Stomach smooth muscle (tissue), 2 donors: ENCODE measurements at regions not wholly inside any gene's neighbourhood (a gene's known extent, or its start where the extent isn't known, plus 50 kb on each side); places are given as distances from the start of the nearest gene placed in this dataset.

Experiments used
- H3K27ac ChIP-seq: one replicate; pipeline ENCODE4 v1.7.0; 2013; ENCODE audit warnings: mild to moderate bottlenecking, low read length, inconsistent platforms
- H3K27me3 ChIP-seq, 2 donors: one replicate each; pipeline ENCODE4 v1.7.0; 2013; ENCODE audit warnings: low read length in 2 of 2; ENCODE audit not compliant: insufficient read depth in 2 of 2, control insufficient read depth in 1 of 2
- H3K36me3 ChIP-seq, 2 donors: one replicate each; pipeline ENCODE4 v1.7.0; 2013; ENCODE audit warnings: low read length in 2 of 2; ENCODE audit not compliant: control insufficient read depth in 2 of 2, insufficient read depth in 2 of 2
- H3K4me1 ChIP-seq: one replicate; pipeline ENCODE4 v1.7.0; 2013; ENCODE audit warnings: low read length; ENCODE audit not compliant: control insufficient read depth, insufficient read depth
- H3K4me3 ChIP-seq, 2 donors: one replicate each; pipeline ENCODE4 v1.7.0; 2013; ENCODE audit warnings: low read length in 2 of 2
- H3K9ac ChIP-seq, 2 donors: one replicate each; pipeline ENCODE4 v1.7.0; 2013; ENCODE audit warnings: low read length in 2 of 2, mild to moderate bottlenecking in 1 of 2
- H3K9me3 ChIP-seq, 2 donors: one replicate each; pipeline ENCODE4 v1.7.0; 2013; ENCODE audit warnings: low read length in 2 of 2; ENCODE audit not compliant: control insufficient read depth in 2 of 2
- donor health status: healthy.
- donor health status: Pancreatic carcinoma.

DNA sequence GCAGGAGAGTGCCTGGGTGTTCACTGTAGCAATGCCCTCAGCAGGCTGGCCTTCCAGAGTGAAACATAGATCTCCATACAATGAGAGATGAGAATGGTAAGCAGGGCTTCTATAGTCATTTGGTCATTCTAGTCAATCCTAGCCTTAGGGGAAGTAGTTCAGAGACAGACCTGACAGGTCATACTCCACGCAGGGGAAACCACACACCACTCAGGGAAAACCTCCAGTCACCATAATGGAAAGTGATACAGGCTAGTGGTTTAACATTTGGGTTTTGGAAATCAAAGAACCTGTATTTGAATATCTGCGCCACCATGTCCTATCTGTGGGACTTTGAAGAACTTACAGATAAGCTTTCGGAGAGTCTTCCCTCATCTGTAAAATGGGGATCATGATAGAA is 425.7 kb upstream of the PPP2R3A start:
- Histone ChIP-seq H3K27ac (no peak overlapping the region), H3K9me3 (peaks cover 0 to 2% of the 10 kb centered on the region in 2 donors), H3K36me3 (no peaks in the 10 kb centered on the region), H3K4me3 (no peak overlapping the region), H3K9ac (no peak overlapping the region), H3K27me3 (no peaks in the 10 kb centered on the region), H3K4me1 (no peaks in the 10 kb centered on the region)

DNA sequence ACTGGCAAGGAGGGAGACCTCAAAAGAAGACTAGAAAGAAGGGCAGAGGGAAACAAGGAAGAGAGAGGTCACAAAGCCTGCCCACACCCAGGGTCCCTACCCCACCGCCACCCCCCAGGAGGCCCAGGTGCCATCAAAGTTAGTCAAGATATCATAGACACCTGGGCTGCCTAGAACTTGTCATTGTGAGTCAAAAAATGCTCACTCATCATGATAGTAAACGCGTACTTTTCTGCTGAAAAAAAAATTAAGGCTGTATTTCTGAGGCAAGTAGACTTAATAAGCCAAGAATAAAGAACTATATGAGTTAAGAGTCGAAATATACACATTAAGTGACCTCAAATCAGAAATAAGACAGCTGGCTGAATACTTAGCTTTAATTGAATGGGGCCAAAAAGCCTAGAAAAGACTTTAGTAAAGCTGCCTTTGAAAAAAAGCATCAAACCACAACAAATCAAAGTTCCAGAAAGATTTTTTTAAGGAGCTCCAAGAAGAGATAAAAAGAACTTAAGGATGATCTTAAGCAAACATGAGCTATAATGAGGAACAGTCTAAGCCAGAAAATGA is 415.5 kb upstream of the PPP2R3A start:
- Histone ChIP-seq H3K27ac (no peak overlapping the region), H3K36me3 (no peaks in the 10 kb centered on the region), H3K4me1 (no peaks in the 10 kb centered on the region), H3K9me3 (no peaks in the 10 kb centered on the region), H3K4me3 (no peak overlapping the region), H3K27me3 (no peaks in the 10 kb centered on the region), H3K9ac (no peak overlapping the region)

- H3K9me3 ChIP-seq: no peaks in the 10 kb centered on the region
- H3K27me3 ChIP-seq: no peaks in the 10 kb centered on the region
- H3K4me3 ChIP-seq: no peak overlapping the region
- no peaks in the 10 kb centered on the region for H3K36me3 ChIP-seq
- H3K9ac ChIP-seq: no peak overlapping the region
- no peaks in the 10 kb centered on the region for H3K4me1 ChIP-seq
- no peak overlapping the region for H3K27ac ChIP-seq
Observed at GRCh38 chr3:135556174-135556573, 409.4 kb upstream of the PPP2R3A start.

DNA sequence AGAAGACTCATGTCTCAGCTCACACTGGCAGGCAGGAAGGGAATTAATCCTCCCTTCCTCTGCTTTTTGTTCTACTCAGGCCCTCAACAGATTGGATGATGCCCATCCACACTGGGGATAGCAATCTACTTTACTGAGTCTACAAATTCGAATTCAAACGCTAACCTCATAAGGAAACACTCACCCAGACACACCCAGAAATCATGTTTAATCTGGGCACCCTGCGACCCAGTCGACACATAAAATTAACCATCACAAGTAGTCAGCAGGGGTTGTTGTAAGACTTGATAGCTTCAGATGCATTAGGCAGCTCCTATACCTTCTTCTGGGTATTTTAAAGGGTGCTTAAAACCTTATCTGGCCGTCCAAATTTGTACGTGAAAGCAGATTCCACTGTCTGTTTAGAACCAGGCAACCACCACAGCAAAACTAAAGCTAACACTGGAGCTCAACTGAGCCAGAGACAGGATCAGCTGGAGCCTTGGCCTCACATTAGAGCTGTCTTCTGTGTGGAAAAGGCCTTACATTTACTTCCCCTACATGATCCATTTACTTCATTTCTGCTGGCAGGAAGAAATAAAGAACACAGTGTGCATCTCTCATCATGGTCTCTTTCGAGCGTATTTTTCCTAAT is 407.3 kb upstream of the PPP2R3A start:
- H3K9ac ChIP-seq: no peak overlapping the region
- H3K27me3 ChIP-seq: no peaks in the 10 kb centered on the region
- no peak overlapping the region for H3K4me3 ChIP-seq
- no peaks in the 10 kb centered on the region for H3K9me3 ChIP-seq
- no peaks in the 10 kb centered on the region for H3K4me1 ChIP-seq
- H3K36me3 ChIP-seq: no peaks in the 10 kb centered on the region
- H3K27ac ChIP-seq: no peak overlapping the region

DNA sequence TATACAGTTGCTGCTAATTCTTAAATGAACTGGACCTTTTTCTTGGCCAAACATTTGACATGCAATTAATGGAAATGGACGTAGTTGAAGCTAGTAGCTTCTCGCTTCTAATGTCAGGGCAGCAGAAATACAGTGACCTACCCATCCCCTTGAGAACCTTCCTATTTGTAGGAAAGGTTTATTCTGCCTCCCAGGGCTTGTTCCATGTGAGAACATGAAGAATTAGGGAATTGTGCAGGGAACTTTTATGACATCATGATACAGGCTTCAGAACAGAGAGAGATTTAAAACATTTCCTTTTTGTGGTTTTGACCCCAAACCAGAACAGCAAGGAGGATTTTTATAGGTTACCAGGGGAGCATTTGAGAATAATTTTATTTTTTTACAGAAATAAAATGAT is 406.6 kb upstream of the PPP2R3A start:
- Histone ChIP-seq H3K4me1 (no peaks in the 10 kb centered on the region), H3K9ac (no peak overlapping the region), H3K36me3 (no peaks in the 10 kb centered on the region), H3K4me3 (no peak overlapping the region), H3K27me3 (no peaks in the 10 kb centered on the region), H3K27ac (no peak overlapping the region), H3K9me3 (no peaks in the 10 kb centered on the region)

- no peaks in the 10 kb centered on the region for H3K9me3 ChIP-seq
- no peak overlapping the region for H3K27ac ChIP-seq
- no peaks in the 10 kb centered on the region for H3K36me3 ChIP-seq
- no peak overlapping the region for H3K9ac ChIP-seq
- no peaks in the 10 kb centered on the region for H3K27me3 ChIP-seq
- no peaks in the 10 kb centered on the region for H3K4me1 ChIP-seq
- no peak overlapping the region for H3K4me3 ChIP-seq
Observed at GRCh38 chr3:135559802-135560201, 405.7 kb upstream of the PPP2R3A start.

DNA sequence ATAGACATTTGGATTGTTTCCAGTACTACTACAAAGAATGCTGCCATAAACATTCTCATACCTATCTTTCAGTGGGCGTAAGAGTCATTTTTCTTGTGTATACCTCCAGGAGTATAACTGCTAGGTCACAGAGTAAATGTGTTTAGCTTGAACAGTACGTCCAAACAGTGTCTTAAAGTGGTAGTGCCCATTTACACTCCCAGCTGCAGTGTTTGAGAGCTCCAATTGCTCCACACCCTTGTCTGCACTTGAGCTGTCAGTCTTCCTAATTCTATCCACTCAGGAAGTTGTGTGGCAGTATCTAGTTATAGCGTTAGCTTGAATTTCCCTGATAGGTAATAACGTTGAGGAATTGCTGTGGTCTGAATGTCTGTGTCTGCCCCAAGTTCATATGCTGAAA is 404.7 kb upstream of the PPP2R3A start:
- no peaks in the 10 kb centered on the region for H3K36me3 ChIP-seq
- H3K4me1 ChIP-seq: peaks cover 2% of the 10 kb centered on the region
- H3K9me3 ChIP-seq: no peaks in the 10 kb centered on the region
- no peak overlapping the region for H3K27ac ChIP-seq
- H3K4me3 ChIP-seq: no peak overlapping the region
- H3K9ac ChIP-seq: no peak overlapping the region
- H3K27me3 ChIP-seq: peaks cover 0 to 2% of the 10 kb centered on the region in 2 donors

- no peak overlapping the region for H3K9ac ChIP-seq
- H3K27ac ChIP-seq: no peak overlapping the region
- H3K36me3 ChIP-seq: no peaks in the 10 kb centered on the region
- H3K4me3 ChIP-seq: no peak overlapping the region
- peaks cover 2% of the 10 kb centered on the region for H3K4me1 ChIP-seq
- peaks cover 0 to 2% of the 10 kb centered on the region in 2 donors for H3K27me3 ChIP-seq
- H3K9me3 ChIP-seq: no peaks in the 10 kb centered on the region
Observed at GRCh38 chr3:135564696-135565095, 400.8 kb upstream of the PPP2R3A start.

- Histone ChIP-seq H3K27me3 (peaks cover 0 to 2% of the 10 kb centered on the region in 2 donors), H3K9ac (no peak overlapping the region), H3K27ac (no peak overlapping the region), H3K36me3 (no peaks in the 10 kb centered on the region), H3K9me3 (no peaks in the 10 kb centered on the region), H3K4me1 (peaks cover 2% of the 10 kb centered on the region), H3K4me3 (peak overlapping the region in 1 of 2 donors; percentile 15)
Observed at GRCh38 chr3:135565546-135565945, 400.0 kb upstream of the PPP2R3A start.

DNA sequence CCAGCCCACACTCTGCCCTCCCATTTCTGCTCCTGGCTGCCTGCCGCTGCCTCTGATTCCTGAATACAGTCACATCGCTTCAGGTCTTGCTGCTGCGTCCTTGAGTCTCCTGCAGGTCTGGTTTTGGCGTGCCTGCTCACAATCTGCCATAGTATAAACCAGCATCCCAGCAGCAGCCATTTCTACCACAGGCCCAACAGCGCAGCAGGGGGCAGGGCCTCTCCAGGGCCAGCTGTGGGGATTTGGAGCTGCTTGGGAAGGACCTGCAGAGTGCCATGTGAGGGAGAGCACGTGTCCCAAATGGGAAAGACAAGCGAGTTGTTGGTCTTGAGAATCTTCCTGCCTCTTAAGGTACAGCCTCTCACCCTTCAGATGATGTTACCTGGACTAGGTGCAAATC is 398.3 kb upstream of the PPP2R3A start:
- H3K4me3 ChIP-seq: no peak overlapping the region
- H3K36me3 ChIP-seq: no peaks in the 10 kb centered on the region
- H3K27me3 ChIP-seq: peaks cover 0 to 2% of the 10 kb centered on the region in 2 donors

DNA sequence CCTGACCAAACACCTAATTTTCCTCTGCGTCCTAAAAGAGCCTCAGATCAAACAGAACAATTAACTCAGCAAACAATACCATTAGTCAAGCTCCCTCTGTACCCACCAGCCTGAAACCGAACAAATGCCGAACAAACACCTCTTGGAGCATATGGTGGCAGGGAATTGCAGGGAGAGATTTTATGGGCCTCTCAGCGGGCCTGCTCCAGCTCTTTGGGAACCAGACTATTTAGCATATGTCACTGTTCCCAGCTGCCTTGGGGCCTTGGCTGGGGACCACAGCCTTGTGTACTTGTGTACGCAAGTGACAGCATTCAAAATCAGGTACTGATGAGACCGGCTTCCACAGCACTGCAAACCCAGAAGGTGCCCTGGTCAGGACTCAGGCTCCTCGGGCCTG is 388.8 kb upstream of the PPP2R3A start:
- no peak overlapping the region for H3K27ac ChIP-seq
- peaks cover 0 to 3% of the 10 kb centered on the region in 2 donors for H3K9me3 ChIP-seq
- no peak overlapping the region for H3K9ac ChIP-seq
- no peaks in the 10 kb centered on the region for H3K27me3 ChIP-seq
- no peaks in the 10 kb centered on the region for H3K36me3 ChIP-seq
- no peaks in the 10 kb centered on the region for H3K4me1 ChIP-seq
- H3K4me3 ChIP-seq: no peak overlapping the region

More for the DNA sequence above, 398.3 kb upstream of the PPP2R3A start:
- Histone ChIP-seq H3K9ac (no peak overlapping the region), H3K9me3 (no peaks in the 10 kb centered on the region), H3K4me1 (peaks cover 2% of the 10 kb centered on the region), H3K27ac (no peak overlapping the region)
